ENCODE measurements at regions not wholly inside any gene's neighbourhood (a gene's known extent, or its start where the extent isn't known, plus 50 kb on each side); places are given as distances from the start of the nearest gene placed in this dataset.
"Not testable (repeated sequence)": the region's sequence is repeated elsewhere in the genome, so short reads cannot be mapped to it uniquely, and the experiment has no call there.

DNA sequence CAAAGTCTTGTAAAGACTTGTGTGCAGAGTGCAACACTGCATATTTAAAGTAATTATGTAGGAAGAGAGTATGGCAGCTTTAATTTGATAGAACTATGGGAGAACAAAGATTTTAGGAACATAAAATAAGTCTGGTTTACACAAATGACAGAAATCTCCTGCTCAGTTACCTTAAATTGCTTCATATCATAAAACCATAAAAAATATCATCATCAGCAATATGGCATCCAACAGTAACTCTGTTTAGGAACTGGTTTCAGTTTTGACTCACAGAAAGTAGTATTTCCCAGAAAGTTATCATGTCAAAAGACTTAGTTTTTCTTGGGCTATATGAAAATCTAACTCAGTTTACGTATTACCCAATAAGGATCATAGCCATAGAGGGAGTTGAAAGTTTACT lies 292.1 kb upstream of the PMFBP1 start:
- TF ChIP-seq, protein P1, sequence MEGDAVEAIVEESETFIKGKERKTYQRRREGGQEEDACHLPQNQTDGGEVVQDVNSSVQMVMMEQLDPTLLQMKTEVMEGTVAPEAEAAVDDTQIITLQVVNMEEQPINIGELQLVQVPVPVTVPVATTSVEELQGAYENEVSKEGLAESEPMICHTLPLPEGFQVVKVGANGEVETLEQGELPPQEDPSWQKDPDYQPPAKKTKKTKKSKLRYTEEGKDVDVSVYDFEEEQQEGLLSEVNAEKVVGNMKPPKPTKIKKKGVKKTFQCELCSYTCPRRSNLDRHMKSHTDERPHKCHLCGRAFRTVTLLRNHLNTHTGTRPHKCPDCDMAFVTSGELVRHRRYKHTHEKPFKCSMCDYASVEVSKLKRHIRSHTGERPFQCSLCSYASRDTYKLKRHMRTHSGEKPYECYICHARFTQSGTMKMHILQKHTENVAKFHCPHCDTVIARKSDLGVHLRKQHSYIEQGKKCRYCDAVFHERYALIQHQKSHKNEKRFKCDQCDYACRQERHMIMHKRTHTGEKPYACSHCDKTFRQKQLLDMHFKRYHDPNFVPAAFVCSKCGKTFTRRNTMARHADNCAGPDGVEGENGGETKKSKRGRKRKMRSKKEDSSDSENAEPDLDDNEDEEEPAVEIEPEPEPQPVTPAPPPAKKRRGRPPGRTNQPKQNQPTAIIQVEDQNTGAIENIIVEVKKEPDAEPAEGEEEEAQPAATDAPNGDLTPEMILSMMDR (IDR thresholded peaks at IDR 0.05 in 4 of 5, conservative IDR thresholded peaks at IDR 0.05 in 1 of 5): no peak
- TF ChIP-seq POLR2A (IDR thresholded peaks at IDR 0.05): no peak

DNA sequence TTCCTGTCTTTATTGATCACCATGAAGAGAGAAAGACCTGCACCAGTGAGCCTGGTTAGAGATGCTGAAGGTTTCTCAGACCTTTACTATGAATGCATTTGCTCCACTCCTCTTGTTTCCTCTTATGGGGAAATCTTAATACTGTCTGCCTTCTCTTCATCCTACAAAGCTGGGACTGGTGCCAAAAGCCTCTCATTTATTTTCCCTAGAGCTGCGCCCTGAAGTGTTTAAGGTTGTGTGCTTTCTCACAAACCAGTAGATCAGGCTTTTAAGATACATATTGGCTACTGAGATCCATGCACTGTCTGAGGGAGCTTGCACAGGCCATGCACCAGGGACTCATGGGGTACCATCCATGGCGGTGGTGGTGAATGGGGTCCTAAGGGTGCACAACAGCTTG lies 286.1 kb upstream of the PMFBP1 start:
- in situ Hi-C loops (cut with MboI; ENCODE audit: low sequenced_read_pairs in 4 of 4) (no loop called here), intact Hi-C loops (cut with DNase I; ENCODE audit: low total_unique reads) (no loop called here)
- ATAC-seq (no peak), DNase-seq (no peak)
- no peaks in the 10 kb centered on the region for H3K4me1 ChIP-seq
- no peaks in the 10 kb centered on the region for H3K9me3 ChIP-seq
- H3K36me3 ChIP-seq: no peaks in the 10 kb centered on the region
- no peak overlapping the region for H3K4me3 ChIP-seq
- TF ChIP-seq POLR2A (IDR thresholded peaks at IDR 0.05): no peak
- TF ChIP-seq, protein P1 (IDR thresholded peaks at IDR 0.05 in 4 of 5, conservative IDR thresholded peaks at IDR 0.05 in 1 of 5): no peak
- H3K27me3 ChIP-seq: no peaks in the 10 kb centered on the region
- H3K27ac ChIP-seq: no peak overlapping the region

More for the DNA sequence above, 292.1 kb upstream of the PMFBP1 start:
- Histone ChIP-seq H3K4me1 (no peaks in the 10 kb centered on the region), H3K9me3 (no peaks in the 10 kb centered on the region), H3K27ac (no peak overlapping the region), H3K27me3 (no peaks in the 10 kb centered on the region), H3K4me3 (no peak overlapping the region), H3K36me3 (no peaks in the 10 kb centered on the region)
- ATAC-seq: no peak
- intact Hi-C loops (cut with DNase I; ENCODE audit: low total_unique reads) (no loop called here), in situ Hi-C loops (cut with MboI; ENCODE audit: low sequenced_read_pairs in 4 of 4) (no loop called here)
- no peak for DNase-seq

DNA sequence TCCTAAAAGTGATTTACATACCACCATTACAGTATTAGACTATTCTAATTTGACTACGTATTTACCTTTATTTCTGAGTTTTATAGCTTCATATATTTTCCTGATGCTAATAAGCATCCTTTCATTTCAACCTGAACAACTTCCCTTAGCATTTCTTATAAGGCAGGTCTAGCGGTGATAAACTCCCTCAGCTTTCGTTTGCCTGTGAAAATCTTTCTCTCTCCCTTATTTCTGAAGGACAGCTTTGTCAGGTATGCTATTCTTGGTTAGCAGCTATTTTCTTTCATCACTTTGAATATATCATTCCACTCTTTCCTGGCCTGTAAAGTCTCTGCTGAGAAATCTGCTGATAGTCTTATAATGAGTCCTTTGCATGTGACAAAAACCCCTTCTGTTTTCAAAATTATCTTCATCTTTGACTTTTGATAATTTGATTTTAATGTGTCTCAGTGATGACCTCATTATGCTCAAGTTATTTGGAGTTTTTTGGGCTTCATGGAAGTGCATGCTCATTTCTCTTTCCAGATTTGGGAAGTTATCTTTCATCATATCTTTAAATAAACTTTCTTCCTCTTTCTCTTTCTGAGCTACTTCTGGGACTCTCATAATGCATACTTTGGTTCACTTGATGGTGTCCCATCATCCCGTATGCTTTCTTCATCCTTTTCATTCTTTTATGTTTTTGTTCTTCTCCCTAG lies 285.4 kb upstream of the PMFBP1 start:
- Histone ChIP-seq H3K36me3 (no peaks in the 10 kb centered on the region), H3K27ac (no peak overlapping the region), H3K9me3 (no peaks in the 10 kb centered on the region), H3K4me1 (no peaks in the 10 kb centered on the region), H3K27me3 (no peaks in the 10 kb centered on the region), H3K4me3 (no peak overlapping the region)
- intact Hi-C loops (cut with DNase I; ENCODE audit: low total_unique reads) (no loop called here), in situ Hi-C loops (cut with MboI; ENCODE audit: low sequenced_read_pairs in 4 of 4) (no loop called here)
- DNase-seq (no peak), ATAC-seq (no peak)
- TF ChIP-seq, protein P1 (IDR thresholded peaks at IDR 0.05 in 4 of 5, conservative IDR thresholded peaks at IDR 0.05 in 1 of 5): no peak
- TF ChIP-seq POLR2A (IDR thresholded peaks at IDR 0.05): no peak

GRCh38 chr16:72455743-72456659 lies 284.0 kb upstream of the PMFBP1 start:
- Histone ChIP-seq H3K27ac (no peak overlapping the region), H3K4me1 (no peaks in the 10 kb centered on the region), H3K36me3 (no peaks in the 10 kb centered on the region), H3K4me3 (no peak overlapping the region), H3K9me3 (no peaks in the 10 kb centered on the region), H3K27me3 (no peaks in the 10 kb centered on the region)
- DNase-seq (no peak), ATAC-seq (no peak)
- in situ Hi-C loops (cut with MboI; ENCODE audit: low sequenced_read_pairs in 4 of 4): no loop called here
- TF ChIP-seq, protein P1 (IDR thresholded peaks at IDR 0.05 in 4 of 5, conservative IDR thresholded peaks at IDR 0.05 in 1 of 5): no peak
- no peak for TF ChIP-seq POLR2A (IDR thresholded peaks at IDR 0.05)
- intact Hi-C loops (cut with DNase I; ENCODE audit: low total_unique reads): no loop called here

DNA sequence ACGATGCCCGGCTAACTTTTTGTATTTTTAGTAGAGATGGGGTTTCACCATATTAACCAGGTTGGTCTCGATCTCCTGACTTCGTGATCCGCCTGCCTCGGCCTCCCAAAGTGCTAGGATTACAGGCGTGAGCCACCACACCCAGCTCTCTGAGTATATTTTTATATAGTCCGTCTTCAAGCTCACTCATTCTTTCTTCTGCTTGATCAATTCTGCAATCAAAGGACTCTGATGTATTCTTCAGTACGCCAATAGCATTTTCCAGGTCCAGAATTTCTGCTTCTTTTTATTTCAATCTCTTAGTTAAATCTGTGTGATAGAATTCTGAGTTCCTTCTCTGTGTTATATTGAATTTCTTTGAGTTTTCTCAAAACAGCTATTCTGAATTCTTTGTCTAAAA lies 281.9 kb upstream of the PMFBP1 start:
- H3K36me3 ChIP-seq; H3K27ac ChIP-seq; H3K27me3 ChIP-seq; in situ Hi-C loops (cut with MboI; ENCODE audit: low sequenced_read_pairs in 4 of 4); ATAC-seq; DNase-seq; intact Hi-C loops (cut with DNase I; ENCODE audit: low total_unique reads); H3K4me1 ChIP-seq; H3K9me3 ChIP-seq; H3K4me3 ChIP-seq: not testable (repeated sequence)
